ENCODE measurements at regions not wholly inside any gene's neighbourhood (a gene's known extent, or its start where the extent isn't known, plus 50 kb on each side); places are given as distances from the start of the nearest gene placed in this dataset.
"Not testable (repeated sequence)": the region's sequence is repeated elsewhere in the genome, so short reads cannot be mapped to it uniquely, and the experiment has no call there.

DNA sequence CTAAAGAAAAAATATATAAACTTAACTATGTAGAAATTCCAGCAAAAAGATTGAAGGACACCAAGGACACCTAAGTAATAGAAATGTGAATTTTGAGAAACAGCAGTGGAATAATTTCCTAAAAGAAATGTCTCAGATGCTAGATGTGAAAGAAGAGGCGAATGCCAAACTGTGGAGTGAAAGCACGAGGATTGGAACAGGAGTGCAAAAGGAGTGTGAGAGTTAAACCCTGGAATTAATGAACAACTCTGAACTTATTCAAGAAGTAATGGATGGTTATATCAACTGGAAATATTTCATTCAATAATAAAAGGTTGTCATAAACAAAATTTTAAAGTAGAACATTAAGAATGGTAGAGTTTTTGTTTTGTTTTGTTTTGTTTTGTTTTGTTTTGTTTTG is 78.5 kb upstream of the SGIP1 start:
- DNase-seq (ENCODE audit: extremely low spot score in 2 of 2), result no peak
- no peak for TF ChIP-seq POLR2A (IDR thresholded peaks at IDR 0.05)
- TF ChIP-seq POLR2AphosphoS5 (IDR thresholded peaks at IDR 0.05; ENCODE audit: insufficient read depth in 1 of 2, low read depth in 1 of 2), result no peak
- TF ChIP-seq, protein P1, sequence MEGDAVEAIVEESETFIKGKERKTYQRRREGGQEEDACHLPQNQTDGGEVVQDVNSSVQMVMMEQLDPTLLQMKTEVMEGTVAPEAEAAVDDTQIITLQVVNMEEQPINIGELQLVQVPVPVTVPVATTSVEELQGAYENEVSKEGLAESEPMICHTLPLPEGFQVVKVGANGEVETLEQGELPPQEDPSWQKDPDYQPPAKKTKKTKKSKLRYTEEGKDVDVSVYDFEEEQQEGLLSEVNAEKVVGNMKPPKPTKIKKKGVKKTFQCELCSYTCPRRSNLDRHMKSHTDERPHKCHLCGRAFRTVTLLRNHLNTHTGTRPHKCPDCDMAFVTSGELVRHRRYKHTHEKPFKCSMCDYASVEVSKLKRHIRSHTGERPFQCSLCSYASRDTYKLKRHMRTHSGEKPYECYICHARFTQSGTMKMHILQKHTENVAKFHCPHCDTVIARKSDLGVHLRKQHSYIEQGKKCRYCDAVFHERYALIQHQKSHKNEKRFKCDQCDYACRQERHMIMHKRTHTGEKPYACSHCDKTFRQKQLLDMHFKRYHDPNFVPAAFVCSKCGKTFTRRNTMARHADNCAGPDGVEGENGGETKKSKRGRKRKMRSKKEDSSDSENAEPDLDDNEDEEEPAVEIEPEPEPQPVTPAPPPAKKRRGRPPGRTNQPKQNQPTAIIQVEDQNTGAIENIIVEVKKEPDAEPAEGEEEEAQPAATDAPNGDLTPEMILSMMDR (IDR thresholded peaks at IDR 0.05), result no peak
- Histone ChIP-seq H3K9me3 (no peaks in the 10 kb centered on the region), H3K4me1 (no peaks in the 10 kb centered on the region), H3K27ac (no peak overlapping the region), H3K36me3 (no peaks in the 10 kb centered on the region), H3K27me3 (no peaks in the 10 kb centered on the region), H3K4me3 (no peak overlapping the region)
- intact Hi-C loops (cut with DNase I), result no loop called here

DNA sequence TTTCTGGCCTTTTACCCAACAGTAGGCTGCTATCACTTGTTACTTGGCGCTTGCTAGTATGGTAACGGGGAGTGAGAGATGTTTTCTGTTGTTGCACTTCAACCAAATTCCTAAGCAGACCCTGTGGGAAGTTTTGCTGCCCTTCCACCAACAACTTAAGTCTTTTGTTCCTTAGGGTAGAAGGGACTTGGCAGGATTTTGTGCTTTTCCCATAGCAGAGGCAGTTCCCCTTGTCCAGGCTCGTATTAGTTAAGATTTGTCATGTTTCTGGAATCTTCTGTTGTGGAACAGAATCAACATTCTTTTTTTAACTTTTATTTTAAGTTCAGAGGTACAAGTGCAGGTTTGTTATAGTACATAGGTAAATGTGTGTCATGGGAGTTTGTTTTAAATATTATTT is 73.2 kb upstream of the SGIP1 start:
- Histone ChIP-seq H3K4me3 (no peak overlapping the region), H3K4me1 (no peaks in the 10 kb centered on the region), H3K9me3 (no peaks in the 10 kb centered on the region), H3K36me3 (no peaks in the 10 kb centered on the region), H3K27me3 (no peaks in the 10 kb centered on the region), H3K27ac (no peak overlapping the region)
- intact Hi-C loops (cut with DNase I), result no loop called here
- no peak for DNase-seq (ENCODE audit: extremely low spot score in 2 of 2)
- TF ChIP-seq, protein P1 (IDR thresholded peaks at IDR 0.05), result no peak
- no peak for TF ChIP-seq POLR2A (IDR thresholded peaks at IDR 0.05)
- no peak for TF ChIP-seq POLR2AphosphoS5 (IDR thresholded peaks at IDR 0.05; ENCODE audit: insufficient read depth in 1 of 2, low read depth in 1 of 2)

DNA sequence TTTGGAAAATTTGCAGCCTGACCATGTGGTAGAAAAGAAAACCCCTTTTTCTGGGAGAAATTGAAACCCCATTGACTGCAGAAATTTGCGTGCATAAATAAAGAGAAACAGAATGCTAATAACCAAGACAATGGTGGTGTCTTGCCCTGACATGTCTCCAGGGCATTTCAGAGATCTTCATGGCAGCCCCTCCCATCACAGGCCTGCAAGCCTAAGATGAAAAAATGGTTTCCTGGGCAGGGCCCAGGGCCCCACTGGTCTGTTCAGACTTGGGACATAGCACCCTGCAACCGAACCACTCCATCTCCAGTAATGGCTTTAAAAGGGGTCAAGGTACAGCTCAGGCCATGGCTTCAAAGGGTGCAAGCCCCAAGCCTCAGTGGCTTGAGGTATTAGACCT is 71.6 kb upstream of the SGIP1 start:
- intact Hi-C loops (cut with DNase I), result no loop called here
- no peak for DNase-seq (ENCODE audit: extremely low spot score in 2 of 2)
- Histone ChIP-seq H3K27me3 (no peaks in the 10 kb centered on the region), H3K9me3 (no peaks in the 10 kb centered on the region), H3K27ac (no peak overlapping the region), H3K4me1 (no peaks in the 10 kb centered on the region), H3K36me3 (no peaks in the 10 kb centered on the region), H3K4me3 (no peak overlapping the region)
- TF ChIP-seq, protein P1 (IDR thresholded peaks at IDR 0.05), result no peak
- no peak for TF ChIP-seq POLR2A (IDR thresholded peaks at IDR 0.05)
- no peak for TF ChIP-seq POLR2AphosphoS5 (IDR thresholded peaks at IDR 0.05; ENCODE audit: insufficient read depth in 1 of 2, low read depth in 1 of 2)

DNA sequence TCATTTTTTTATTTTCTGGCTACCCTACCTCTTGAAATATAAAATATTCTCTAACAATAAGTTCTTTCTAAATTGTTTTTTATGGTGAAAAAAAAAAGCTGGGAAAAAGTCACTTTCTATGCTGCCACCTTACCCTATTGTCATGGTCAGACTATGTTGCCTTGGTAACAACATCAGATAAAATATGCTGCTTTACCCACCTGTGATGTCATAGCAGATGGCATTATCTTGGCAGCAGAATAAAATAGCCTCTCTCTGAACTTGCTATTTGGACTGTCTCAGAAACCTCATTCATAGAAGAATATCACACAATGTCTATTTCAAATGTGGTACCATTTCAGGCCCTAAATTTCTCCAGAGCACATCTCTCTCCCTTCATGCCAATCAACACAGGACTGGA is 69.6 kb upstream of the SGIP1 start:
- Histone ChIP-seq H3K4me1 (no peaks in the 10 kb centered on the region), H3K27ac (no peak overlapping the region), H3K36me3 (no peaks in the 10 kb centered on the region), H3K9me3 (no peaks in the 10 kb centered on the region), H3K27me3 (no peaks in the 10 kb centered on the region), H3K4me3 (no peak overlapping the region)
- TF ChIP-seq POLR2A (IDR thresholded peaks at IDR 0.05) (no peak), POLR2AphosphoS5 (IDR thresholded peaks at IDR 0.05; ENCODE audit: insufficient read depth in 1 of 2, low read depth in 1 of 2) (no peak)
- TF ChIP-seq, protein P1 (IDR thresholded peaks at IDR 0.05), result no peak
- no peak for DNase-seq (ENCODE audit: extremely low spot score in 2 of 2)
- intact Hi-C loops (cut with DNase I), result no loop called here

DNA sequence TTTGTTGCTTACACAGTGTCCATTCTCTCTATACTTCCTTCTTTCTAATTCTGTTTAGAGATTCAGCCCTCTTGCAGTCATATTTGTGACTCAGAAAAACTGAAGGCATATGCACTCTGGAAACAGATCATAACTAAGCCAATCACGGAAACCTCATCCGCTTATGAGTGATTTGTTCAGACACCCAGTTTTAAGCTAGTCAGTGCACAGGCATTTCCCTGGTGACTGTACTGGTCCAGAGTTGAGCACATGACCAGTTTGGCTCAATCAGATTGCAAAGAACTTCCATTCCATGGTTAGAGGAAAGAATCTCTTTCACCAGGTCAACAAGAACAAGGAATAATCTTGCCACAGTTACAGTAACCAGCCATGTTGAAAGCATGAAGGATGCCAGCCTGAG is 69.2 kb upstream of the SGIP1 start:
- Histone ChIP-seq H3K27me3 (no peaks in the 10 kb centered on the region), H3K4me1 (no peaks in the 10 kb centered on the region), H3K4me3 (no peak overlapping the region), H3K36me3 (no peaks in the 10 kb centered on the region), H3K27ac (no peak overlapping the region), H3K9me3 (no peaks in the 10 kb centered on the region)
- TF ChIP-seq POLR2A (IDR thresholded peaks at IDR 0.05), result no peak
- no peak for TF ChIP-seq POLR2AphosphoS5 (IDR thresholded peaks at IDR 0.05; ENCODE audit: insufficient read depth in 1 of 2, low read depth in 1 of 2)
- TF ChIP-seq, protein P1 (IDR thresholded peaks at IDR 0.05), result no peak
- DNase-seq (ENCODE audit: extremely low spot score in 2 of 2), result no peak
- intact Hi-C loops (cut with DNase I), result no loop called here

DNA sequence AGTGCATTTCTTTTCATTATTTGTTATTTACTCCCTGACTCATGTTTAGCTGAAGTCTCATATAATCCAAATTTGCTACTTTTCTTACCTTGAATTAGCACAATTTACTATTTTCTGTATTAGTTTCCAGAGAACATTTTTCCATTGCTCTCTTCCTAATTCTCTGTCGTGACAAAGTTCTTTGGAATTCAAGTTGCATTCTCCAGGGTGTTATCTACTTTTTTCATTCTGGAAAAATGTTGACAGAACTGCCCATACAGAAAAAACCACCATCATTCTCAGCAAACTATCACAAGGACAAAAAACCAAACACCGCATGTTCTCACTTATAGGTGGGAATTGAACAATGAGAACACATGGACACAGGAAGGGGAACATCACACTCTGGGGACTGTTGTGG is 67.3 kb upstream of the SGIP1 start:
- H3K4me3 ChIP-seq; H3K27ac ChIP-seq; H3K9me3 ChIP-seq; intact Hi-C loops (cut with DNase I); H3K4me1 ChIP-seq; DNase-seq (ENCODE audit: extremely low spot score in 2 of 2); H3K27me3 ChIP-seq; H3K36me3 ChIP-seq: not testable (repeated sequence)

Measured in vagina (tissue), 2 donors.